ENCODE measurements at regions not wholly inside any gene's neighbourhood (a gene's known extent, or its start where the extent isn't known, plus 50 kb on each side); places are given as distances from the start of the nearest gene placed in this dataset.

- TF ChIP-seq CTCF (IDR thresholded peaks at IDR 0.05) (no peak), EP300 (IDR thresholded peaks at IDR 0.05) (no peak), POLR2A (IDR thresholded peaks at IDR 0.05) (no peak)
These were observed 159.4 kb upstream of the GGTLC1 start for GRCh38 chr20:24147961-24148360.
